HG03095 (cell line): ENCODE measurements at regions not wholly inside any gene's neighbourhood (a gene's known extent, or its start where the extent isn't known, plus 50 kb on each side); places are given as distances from the start of the nearest gene placed in this dataset.

Experiments
- ATAC-seq: cut with Tn5 transposase; IDR thresholded peaks from one replicate; pipeline ENCODE4 v1.9.1; 2021; ENCODE audit warnings: moderate library complexity; ENCODE audit not compliant: unreplicated experiment

GRCh38 chr10:112006407-112006806, 177.2 kb downstream of the GPAM start:
- ATAC-seq = no peak

- ATAC-seq = no peak
Measured at GRCh38 chr10:112006831-112007230, 176.7 kb downstream of the GPAM start.

GRCh38 chr10:112022196-112022595, 161.4 kb downstream of the GPAM start:
- no peak for ATAC-seq

GRCh38 chr10:112024079-112024478, 159.5 kb downstream of the GPAM start:
- no peak for ATAC-seq

- no peak for ATAC-seq
Measured at GRCh38 chr10:112025228-112025627, 158.3 kb downstream of the GPAM start.

GRCh38 chr10:112026438-112026837, 157.1 kb downstream of the GPAM start:
- no peak for ATAC-seq

GRCh38 chr10:112027731-112028280, 155.8 kb downstream of the GPAM start:
- ATAC-seq = no peak

GRCh38 chr10:112030431-112030830, 153.1 kb downstream of the GPAM start:
- ATAC-seq = no peak

- no peak for ATAC-seq
Measured at GRCh38 chr10:112039823-112040222, 143.7 kb downstream of the GPAM start.

- no peak for ATAC-seq
Measured at GRCh38 chr10:112040696-112041095, 142.9 kb downstream of the GPAM start.

- ATAC-seq = no peak
Measured at GRCh38 chr10:112045938-112046337, 137.6 kb downstream of the GPAM start.

GRCh38 chr10:112047674-112048073, 135.9 kb downstream of the GPAM start:
- ATAC-seq = no peak

- no peak for ATAC-seq
Measured at GRCh38 chr10:112052166-112052565, 131.4 kb downstream of the GPAM start.

GRCh38 chr10:112053895-112054294, 129.7 kb downstream of the GPAM start:
- no peak for ATAC-seq

- ATAC-seq = no peak
Measured at GRCh38 chr10:112054516-112054915, 129.0 kb downstream of the GPAM start.

- ATAC-seq = no peak
Measured at GRCh38 chr10:112057072-112057471, 126.5 kb downstream of the GPAM start.

- ATAC-seq = no peak
Measured at GRCh38 chr10:112059220-112059619, 124.3 kb downstream of the GPAM start.

- no peak for ATAC-seq
Measured at GRCh38 chr10:112071596-112072133, 111.9 kb downstream of the GPAM start.

GRCh38 chr10:112078003-112078402, 105.6 kb downstream of the GPAM start:
- ATAC-seq = no peak

GRCh38 chr10:112080231-112080630, 103.3 kb downstream of the GPAM start:
- ATAC-seq = no peak

- no peak for ATAC-seq
Measured at GRCh38 chr10:112082120-112082519, 101.4 kb downstream of the GPAM start.

GRCh38 chr10:112083472-112083871, 100.1 kb downstream of the GPAM start:
- ATAC-seq = no peak

- no peak for ATAC-seq
Measured at GRCh38 chr10:112087953-112088456, 95.6 kb downstream of the GPAM start.
